NCI-H1436 (cell line): ENCODE measurements at regions not wholly inside any gene's neighbourhood (a gene's known extent, or its start where the extent isn't known, plus 50 kb on each side); places are given as distances from the start of the nearest gene placed in this dataset.
A peak's percentile ranks its signal among the peaks of the same experiment; 100 is the strongest.

Source experiments
- DNase-seq: peaks from one replicate; lab custom pipeline; 2025; lab: John Stamatoyannopoulos, UW

DNA sequence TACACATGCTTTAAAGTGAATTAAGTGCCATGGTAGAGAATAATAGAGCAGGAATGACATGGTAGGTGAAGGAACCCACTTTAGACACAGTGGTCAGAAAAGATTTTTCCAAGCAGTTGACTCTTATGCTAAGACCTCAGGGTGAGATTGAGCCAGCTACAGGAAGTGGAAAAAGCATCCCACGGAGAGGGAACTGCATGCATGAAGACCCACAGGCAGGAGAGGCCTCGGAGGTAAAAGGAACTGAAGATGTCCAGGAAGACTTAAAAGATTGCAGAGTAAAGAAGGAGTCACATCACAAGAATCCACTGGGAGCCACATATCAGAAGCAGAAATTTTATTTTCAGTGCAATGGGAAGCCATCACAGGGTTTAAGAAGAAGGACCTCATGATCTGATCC, 499.2 kb upstream of the FAM98A start:
- DNase-seq, result no peak

DNA sequence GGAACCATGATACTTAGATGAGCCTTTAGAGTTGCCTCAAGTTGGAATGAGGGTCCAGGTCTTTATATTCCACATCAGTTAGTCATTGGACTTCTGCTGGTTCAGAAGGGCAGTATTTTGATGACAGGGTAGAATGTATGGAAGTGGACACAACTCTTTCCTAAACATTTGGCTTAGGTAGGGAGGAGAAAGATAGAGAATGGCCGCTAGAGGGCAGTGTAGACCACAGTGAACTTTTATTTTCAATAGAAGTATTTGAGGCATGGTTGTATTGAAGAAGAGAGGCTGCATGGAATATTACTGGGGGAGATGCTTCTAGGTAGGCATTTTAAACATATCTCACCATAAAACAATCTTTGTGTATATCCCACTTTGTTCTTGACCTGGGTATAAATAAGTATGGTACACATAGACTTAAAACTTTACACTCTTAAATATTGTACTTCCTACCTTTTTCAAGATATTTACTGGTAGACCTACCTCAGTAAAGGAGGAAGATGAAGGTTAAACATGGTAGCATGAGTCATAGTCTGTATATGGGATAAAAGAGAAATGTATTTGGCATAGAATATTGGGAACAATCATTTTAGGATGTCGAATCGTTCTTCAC, 497.6 kb upstream of the FAM98A start:
- DNase-seq, result peak; percentile 23

DNA sequence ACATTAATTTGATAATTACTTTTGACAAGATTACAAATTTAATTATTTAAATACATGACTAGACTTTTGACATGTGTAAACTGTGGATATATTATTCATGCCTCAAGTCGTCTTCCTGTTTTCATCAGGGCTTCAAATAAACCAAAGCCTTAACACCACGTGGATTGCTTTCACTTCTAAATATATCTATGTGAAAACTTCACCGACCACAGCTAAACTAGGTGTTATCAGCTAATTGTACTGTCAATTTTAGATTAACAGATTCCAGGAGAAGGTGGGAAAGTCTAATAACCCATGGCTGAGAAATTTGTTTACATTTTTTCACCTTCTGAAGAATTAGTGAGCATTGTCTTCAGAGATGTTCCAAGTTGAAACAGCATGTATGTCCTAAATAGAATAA, 494.7 kb upstream of the FAM98A start:
- no peak for DNase-seq

DNA sequence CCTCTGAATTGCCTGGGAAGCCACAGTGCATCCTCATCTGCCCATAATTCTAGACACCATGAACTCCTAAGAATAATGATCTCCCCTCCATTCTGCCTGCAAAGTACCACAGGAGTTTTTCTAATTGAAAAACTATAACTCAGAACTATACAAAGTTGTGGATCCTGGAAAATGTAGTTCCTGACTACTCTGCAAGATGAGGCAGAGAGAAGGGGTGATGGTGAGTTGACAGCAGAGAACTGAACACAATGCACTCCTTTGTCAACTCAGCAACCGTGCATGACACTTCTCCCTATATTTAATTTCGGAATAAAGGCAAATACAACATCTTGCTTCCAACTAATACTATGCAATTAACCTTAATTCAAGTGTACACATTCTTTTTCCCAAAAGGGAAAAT, 471.1 kb upstream of the FAM98A start:
- no peak for DNase-seq

DNA sequence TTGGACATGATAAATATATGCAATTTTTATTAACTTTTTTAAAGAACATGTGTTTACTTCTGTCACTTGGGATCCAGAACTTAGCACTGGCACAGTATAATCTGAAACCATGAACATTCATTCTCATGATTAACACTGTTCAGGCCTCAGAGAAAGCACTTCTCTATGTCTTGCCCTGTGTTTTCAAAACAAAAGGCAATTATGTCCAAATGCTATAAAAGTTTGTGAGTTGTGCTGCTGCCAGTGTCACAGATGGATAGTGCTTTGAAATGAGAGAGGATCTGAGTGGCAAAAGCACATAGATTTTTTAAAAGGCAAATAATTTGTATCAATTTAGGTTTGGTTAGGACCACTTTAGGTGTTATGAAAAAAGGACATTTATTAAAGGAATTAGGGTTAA, 470.5 kb upstream of the FAM98A start:
- no peak for DNase-seq

DNA sequence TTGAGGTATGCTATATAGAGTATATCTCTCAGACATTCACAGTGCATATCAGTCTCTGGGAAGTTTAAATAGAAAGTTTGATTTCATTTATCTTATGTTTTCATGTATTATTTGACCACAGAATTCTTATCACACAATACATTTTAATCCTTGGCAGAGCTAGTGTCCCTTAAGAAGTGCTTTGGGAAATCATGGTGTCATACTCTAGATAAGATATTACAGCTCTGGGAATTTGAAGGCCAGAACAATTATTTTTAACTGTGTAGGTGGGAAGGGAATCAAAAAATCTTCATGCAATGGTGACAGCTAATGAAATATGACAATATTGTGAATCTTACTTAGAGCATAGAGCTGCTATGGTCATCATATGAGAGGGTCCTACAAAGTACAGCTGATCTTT, 451.3 kb upstream of the FAM98A start:
- DNase-seq, result no peak

DNA sequence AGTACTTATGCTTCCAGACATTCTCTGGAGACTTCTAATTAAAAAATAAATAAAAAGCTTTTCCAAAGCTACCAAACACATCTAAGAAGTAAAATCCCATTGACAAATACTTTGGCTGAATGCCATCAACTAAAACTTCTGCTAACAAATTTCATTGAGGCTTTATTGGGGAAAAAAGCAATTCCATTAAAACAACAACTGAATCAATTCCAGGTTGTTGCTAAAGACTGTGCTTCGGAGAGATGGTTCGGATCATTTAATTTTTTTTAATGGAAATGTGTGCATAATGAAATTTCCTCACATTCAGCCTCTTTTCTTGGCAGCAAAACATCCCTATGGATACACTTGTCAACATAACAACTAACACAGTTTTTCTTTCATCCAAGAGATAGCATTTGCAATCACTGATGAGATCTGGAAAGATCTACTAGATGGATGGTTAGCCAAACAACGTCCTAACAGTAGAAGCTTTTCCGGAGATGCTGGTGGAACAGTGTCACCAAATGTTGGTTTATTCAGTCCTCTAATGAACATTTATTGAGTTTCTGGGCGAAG, 446.1 kb upstream of the FAM98A start:
- DNase-seq, result no peak

DNA sequence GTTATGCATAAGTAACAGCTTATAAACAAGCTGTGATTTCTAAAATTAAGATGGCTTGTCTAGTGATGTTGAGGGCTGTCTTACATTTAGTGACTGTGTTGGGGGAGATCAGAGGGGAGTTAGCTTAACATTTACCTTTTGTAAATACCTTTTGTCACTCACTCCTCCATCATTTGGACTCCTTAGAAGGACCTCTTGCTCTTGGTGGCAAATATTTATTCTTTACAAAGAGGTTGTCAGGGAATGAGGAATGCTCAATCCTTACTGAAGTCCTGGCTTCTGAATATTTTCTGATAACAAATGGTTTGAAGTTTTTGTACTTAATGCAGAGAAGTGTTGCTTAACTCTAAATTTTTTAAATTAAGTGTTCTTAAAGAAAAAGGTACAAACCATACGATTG, 438.8 kb upstream of the FAM98A start:
- no peak for DNase-seq

DNA sequence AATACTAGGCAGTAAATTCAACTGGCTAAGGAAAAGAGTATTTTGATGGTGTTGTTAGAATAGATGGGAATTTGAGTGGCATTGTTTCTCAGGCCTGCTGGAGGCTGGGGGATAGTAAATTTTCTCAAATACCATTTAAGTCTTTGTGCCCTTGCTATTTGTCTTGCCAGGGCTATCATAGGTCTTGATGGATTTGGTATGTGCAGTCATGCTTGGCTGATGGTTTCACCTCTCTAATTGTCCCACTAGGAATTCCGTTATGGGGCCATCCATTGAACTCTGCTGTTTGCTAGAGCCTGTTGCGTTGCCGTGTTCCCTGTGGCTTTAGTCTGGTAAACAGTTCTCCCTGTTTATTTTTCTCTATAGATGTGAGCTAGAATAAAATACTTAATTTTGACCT, 438.1 kb upstream of the FAM98A start:
- no peak for DNase-seq

DNA sequence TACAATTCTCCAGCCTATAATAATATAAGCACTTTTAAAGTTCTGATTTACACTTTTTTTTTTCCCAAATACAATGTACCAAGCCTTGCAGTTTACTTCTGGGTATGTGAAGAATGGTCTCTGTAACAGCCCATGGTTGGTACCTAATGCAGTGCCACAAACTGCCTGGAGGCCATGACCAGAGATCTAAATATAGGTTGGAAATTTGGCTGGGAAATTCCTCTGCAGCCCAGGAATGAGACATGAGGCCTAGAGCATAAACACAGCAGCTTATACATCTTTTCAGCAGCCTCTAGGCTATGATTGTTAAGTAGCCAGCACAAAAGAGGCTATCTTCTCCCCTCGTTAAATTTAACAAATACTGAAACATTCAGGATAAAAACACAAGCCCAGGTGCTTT, 432.0 kb upstream of the FAM98A start:
- DNase-seq, result no peak

DNA sequence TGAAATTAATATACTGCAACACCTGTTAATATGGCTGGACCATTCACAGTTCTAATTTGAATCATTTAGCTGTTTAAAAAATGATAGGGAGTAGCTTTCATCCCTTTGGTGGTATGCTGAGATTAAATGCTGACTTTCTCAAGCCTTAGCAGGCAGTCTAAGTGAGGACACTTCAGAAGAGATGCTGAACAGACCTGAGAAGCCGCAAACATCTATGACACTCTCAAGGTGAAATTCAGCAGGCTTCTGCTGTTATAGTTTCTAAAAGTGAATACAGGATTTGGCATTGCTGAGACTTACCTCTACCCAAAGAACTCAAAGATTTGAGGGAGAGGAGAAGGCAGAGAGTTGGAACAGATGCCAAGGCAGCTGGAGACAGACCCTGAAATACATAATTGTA, 431.2 kb upstream of the FAM98A start:
- no peak for DNase-seq

DNA sequence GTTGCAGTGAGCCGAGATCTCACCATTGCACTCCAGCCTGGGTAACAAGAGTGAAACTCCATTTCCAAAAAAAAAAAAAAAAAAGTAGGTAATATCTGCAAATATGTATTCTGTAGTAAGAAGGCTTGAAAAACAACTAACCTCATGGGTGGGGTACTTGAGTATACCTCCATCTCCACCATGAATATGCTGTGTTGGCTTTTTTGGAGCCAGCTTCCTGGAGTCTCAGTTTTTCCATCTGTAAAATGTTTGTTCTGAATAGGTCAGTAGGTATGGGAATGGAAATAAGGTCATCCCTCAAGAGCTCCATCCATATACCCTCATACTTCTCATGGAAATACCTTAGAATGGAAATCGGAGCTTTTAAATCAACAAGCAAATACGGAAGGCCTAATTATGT, 430.0 kb upstream of the FAM98A start:
- no peak for DNase-seq

DNA sequence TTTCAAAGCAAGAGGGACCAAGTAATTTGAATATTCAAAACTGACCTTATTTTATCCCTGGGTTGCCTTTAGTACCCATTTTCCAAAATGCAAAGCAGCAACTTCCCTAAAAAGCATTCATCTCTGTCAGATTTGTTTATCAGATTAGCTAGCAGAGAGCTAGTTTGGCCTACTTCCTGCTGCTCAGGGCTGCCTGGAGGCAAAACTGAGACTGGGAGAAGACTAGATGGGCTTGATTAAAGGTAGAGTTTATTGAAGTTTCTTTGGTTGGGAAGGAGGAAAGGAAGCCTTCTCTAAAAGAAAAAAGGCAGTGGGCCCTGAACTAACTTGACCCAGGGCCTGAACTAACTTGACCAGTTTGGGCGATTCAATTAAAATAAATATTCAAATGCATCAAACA, 426.1 kb upstream of the FAM98A start:
- no peak for DNase-seq

DNA sequence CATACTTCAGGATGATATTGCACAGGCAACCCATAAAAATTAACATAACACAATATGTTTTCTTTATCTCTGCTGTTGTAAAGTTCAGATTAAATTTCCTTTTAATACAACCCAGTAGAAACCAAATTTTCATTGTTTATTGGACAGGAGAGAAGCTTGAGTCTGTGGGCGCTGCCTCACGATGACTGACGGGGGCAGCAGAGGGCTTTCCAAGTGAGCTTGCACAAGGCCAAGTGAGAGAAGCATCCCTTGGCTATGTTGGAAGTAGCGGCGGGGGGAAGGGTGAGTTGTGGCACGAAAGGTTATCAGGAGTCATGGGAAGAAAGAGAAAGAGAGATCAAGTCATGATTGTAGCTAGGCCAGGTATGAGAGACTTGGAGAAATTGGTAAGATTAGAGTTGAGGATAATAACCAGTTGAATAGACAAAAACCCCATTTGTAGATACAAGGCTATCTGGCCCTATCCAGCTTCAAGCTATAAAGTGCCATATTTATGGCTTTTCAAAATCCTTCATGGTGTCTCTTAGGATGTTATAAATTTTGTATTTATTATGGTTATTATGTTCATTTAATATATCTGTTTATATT, 413.7 kb upstream of the FAM98A start:
- peak; percentile 9 for DNase-seq

DNA sequence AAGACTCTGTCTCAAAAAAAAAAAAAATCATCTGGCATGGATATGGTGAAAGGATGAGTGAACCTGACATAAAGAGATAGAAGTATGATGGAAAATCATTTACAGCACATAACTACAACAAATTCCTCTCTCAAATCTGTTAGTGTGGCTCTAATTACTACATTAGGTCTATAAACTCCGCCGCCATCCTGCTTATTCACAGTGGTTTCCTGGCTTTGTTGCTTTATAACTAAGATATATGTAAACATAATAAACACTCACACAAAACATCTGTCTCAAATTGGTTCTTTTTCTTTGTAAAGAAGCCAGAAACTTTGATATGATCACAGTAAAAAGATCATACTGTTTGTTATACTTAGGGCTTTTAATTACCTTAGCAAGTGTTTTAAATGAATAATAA, 412.6 kb upstream of the FAM98A start:
- DNase-seq, result no peak

DNA sequence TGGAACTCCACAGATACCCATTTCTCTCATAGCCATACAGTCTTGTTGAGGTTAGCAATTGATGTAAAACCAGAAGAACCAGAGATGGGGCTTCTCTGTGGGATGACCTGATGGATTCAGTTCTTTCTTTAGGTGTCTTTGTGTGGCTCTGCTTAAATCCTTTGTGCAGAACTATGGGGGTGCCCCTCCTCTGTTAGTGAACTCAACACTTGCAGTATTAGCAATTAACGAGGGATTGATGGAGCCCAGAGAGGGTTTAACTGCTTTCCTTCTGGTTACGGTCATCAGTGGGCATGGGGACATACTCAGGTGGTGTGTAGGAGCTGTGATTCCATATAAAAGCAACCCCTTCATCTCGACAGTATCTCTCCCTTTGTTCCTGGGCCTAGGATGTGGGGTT, 406.8 kb upstream of the FAM98A start:
- DNase-seq, result no peak

DNA sequence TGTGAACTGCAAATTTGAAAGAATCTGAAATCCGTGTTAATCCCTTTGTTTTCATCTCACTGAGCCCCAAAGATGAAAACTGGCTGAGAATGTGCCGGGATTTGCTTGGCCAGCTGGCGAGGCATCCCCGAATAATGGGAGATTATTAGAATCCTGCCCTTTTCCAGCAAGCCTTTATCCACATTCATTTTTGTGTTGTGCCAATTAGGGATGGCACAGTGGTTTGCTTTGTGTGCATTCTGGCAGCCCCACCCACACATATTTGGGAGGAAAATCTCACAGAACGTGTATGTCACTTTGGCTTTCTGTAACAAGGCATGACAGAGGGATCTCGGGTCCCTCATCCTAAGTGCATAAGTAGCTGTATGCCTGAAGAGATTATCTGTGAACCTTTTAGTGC, 405.8 kb upstream of the FAM98A start:
- no peak for DNase-seq

DNA sequence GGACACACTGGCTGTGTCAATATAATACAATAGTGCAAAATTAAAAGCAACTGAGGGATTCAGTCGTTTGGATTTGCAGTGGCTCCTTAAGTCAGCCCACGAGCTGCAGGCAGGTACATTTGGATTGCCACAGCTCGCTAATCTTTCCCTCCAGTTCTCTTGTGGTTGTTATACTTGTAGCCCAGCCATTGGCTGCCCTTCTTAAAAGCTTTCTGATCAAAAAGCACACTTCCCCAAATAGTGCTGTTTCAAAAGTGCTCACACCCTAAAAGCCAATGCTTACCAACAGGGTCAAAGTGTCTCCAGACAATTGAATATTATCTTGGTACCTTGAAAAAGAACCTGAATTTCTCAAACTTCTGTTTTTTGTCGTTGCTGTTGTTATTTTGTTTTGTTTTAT, 404.7 kb upstream of the FAM98A start:
- no peak for DNase-seq

DNA sequence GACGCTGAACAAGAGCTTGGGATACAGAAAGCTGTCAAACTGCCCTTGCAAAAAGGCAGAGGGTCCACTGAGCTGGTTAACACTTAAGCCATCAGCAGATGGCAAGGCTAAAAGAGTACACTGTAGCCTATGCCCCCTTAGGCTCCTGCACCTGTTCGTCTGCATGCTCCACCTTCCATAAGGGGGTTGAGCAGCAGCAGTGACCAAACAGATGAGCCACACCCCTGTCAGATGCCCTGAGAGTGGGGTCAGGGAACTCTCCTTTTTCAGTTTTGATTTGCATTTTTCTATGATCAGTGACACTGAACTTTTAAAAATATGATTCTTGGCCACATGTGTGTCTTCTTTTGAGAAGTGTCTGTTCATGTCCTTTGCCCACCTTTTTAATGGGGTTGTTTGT, 402.5 kb upstream of the FAM98A start:
- no peak for DNase-seq

DNA sequence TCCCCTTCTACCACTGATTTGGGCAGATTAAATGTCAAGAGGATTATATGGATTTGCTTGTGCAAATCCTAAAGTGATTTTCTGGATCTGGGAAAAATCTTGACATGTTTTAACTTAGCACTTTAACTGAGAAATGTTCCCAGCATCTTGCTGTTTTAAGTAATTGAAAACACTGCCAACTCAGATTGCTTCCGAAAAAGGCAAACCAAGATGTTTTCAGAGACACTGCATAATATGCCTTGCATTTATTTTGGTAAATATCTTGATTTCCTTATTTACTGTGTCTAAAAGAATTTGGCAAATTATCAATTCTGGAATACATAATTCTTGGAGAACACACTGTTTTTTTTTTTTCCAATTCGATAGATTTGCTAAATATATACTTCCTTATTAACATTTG, 385.0 kb upstream of the FAM98A start:
- DNase-seq, result no peak

DNA sequence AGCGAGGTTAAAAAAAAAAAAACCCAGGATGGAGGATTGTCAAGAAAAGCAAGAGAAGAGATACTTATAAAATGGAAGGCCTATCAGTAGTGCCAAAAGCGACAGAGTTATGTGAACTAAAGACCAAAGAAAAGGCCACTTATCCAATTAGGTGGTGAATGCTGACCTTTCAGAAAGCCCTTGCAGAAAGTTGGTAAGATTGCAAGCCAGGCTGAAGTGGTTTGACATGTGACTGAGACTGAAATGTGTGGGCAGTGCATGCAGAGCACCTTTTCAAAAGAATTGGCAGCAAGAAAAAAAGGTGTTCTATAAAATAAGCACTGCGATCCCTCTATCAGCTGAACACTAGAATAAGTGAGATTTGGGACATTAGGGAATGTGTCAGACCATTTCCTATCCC, 379.4 kb upstream of the FAM98A start:
- DNase-seq, result no peak

DNA sequence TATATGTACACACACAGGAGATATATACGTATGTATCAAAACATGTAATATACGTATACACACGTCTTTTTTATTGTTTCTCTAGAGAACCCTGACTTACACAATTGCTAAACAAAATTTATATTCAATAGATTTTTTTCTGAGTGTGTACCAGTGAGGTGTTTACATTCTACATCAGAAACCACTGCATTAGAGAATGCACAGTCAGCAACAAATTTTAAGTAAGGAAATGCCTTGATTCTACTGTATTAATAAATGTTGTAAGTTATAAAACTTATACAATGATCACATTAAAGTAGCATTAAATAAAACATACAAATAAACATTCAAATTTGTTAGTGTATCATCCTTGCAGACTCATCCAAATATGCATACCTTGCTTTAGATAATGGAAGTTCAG, 376.4 kb upstream of the FAM98A start:
- no peak for DNase-seq

DNA sequence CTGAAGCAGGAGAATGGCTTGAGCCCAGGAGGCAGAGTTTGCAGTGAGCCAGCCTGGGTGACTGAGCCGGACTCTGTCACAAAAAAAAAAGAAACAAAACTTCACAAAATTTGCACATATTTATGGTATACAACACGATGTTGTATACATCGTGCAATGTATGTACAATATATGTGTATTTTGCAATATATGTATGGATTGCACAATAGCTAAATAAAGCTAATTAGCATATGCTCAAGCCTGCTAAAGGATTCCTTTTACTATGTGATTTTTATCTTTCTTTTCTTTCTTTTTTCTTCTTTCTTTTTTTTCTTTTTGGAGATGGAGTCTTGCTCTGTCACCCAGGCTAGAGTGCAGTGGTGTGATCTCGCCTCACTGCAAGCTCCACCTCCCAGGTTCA, 368.0 kb upstream of the FAM98A start:
- no peak for DNase-seq

DNA sequence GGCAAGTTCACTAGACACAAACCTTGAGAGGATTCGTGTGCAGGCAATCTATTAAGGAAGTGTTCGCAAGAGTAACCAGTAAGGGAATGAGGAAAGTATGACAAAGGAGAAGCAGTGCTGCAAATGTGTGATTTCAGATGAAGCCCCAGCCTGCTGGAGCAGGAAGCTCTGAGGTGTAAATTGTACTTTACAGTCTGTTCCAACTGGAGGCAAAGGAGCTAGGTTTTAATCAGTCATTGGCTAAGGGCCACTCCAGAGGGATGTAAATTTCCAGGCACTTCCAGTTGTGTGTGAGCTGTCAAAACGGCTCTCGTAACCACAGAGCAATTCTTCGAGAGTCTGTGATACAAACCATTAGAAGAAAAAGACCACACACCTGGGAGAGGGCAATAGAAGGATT, 359.5 kb upstream of the FAM98A start:
- no peak for DNase-seq
